Anterior cingulate cortex (tissue), 58 donors: ENCODE measurements at regions not wholly inside any gene's neighbourhood (a gene's known extent, or its start where the extent isn't known, plus 50 kb on each side); places are given as distances from the start of the nearest gene placed in this dataset.
A peak's percentile ranks its signal among the peaks of the same experiment; 100 is the strongest.
"Not testable (repeated sequence)": the region's sequence is repeated elsewhere in the genome, so short reads cannot be mapped to it uniquely, and the experiment has no call there.

Experiments
- DNase-seq, 58 donors: peaks; one replicate each; lab custom pipeline; 2025; lab: John Stamatoyannopoulos, UW

DNA sequence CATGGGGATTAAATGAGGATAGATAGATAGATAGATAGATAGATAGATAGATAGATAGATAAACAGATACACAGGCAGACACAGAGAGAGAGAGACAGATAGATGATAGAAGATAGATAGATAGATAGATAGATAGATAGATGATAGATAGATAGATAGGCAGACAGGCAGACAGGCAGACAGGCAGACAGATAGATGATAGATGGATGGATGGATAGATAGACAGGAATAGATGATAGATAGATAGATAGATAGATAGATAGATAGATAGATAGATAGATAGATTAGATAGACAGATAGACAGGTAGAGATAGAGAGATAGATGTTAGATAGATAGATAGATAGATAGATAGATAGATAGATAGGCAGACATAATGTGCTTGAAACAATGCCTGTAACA lies 137.3 kb downstream of the MED10 start:
- DNase-seq = not testable (repeated sequence)

DNA sequence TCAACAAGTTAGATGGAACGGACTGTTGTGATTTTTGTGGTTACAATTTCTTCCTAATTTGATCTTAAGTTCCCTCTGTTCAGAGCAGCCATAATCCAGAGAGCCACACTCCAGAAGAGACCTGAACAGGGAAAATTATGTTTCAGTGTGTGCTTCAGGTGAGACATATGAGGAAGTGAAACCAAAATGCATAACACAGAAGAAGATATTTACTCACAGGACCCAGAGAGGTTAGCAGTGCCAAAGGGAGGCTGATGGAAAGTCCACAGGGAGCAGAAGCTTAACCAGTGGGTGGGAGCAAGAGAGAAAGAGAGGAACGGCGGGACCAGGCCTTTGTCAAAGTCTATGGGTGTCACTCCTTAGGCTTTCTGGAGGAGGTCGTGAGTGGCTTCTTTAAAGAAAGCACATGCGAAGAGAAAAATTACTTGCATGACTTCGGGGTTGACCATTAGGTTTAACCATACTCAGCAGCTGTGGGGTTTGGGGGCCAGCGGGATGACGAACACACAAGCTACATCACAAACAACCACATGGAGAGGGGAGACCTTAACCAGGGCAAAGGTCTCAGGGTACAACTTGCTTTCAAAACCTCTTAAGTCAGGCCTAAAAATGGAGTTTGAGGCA lies 141.4 kb downstream of the MED10 start:
- no peak for DNase-seq

DNA sequence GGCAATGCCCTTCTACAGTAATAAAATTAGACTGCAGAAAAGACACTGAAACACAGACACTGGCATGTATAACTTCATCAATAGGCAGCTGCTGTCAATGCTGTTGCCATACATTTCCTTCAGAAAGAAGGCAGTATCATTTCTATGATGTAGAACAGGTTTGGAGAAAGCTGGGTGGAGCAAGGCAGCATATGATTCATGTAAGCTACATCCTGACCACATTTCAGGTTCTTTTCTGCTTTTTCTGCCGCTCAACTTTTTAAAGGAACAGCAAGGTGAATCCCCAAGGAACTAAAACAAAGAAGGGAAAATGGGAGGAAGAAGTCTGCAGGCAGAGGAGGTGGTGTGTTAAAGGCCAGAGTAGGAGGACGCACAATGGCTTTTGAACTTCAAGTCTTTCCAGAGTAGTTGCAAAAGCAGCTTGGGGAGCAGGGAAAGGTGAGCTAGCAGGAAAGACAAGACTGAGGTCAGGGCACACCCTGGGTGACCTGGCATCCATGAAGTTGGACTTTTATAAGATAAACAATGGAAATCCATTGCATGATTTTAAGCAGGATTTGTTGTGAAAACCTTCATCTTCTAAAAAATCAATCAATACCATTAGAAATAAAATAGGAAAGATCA lies 142.1 kb downstream of the MED10 start:
- no peak for DNase-seq

DNA sequence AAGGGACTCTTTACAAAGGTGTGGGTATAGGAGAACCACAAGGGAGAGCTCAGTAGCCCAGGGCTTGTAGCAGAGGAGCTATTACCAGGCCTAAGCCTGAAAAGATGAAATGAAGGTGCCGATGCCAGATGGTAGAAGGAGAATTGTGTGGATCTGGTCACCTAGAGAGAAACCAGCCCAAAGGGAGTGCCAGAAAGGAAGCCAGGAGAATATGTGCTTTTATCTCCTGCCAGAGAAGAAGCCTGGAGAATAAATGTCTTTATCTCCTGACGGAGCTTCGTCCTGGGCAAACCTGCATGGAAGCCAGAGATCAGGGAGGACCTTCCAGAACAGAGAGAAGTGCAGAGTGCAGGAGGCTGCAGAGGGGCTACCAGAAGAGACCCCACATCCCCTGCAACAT lies 142.6 kb downstream of the MED10 start:
- no peak for DNase-seq

DNA sequence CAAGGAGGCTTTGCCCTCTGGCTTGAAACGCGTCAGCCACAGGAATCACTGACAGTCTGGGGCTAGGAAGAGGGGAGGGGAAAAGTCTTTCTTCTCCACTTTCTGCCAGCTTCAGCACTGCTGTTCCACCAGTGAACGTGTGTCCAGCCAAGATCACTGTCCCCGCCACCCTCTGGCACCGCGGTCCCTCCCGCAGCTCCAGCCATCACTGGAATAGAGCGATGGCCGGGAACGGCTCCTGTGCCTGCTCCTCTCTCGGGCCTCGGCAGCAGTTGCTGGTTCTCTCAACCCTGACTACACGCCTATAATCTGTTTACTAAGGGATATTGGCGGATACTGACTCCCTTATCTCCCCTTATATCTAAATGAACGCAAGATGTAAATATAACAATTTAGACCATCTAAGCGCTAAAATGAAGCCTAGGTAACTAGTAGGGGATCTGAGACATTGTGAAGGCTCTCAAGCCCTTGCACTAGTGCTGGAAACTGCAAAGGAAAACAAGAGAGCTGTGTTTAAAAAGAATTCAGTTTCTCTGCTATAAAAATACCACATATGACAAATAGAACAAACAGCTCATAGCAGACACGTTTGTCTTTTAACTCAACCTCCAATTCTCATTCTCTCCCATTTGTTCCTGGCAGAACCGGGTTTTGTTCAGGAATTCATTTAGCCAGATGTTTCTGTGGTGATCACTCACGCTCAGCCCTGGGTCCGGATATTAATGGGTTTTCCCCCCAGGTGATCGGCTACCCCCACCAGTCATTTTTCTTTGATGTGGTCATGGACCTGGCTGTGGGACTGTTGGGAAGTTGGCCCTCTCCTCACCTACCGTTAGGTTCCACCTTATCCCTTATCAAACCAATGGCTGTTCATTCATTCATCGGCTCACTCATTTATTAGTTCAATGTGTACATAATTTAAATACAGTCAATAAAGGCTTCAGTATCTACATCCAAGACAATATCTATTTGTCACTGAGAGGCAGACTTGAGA lies 149.8 kb downstream of the MED10 start:
- DNase-seq = no peak

DNA sequence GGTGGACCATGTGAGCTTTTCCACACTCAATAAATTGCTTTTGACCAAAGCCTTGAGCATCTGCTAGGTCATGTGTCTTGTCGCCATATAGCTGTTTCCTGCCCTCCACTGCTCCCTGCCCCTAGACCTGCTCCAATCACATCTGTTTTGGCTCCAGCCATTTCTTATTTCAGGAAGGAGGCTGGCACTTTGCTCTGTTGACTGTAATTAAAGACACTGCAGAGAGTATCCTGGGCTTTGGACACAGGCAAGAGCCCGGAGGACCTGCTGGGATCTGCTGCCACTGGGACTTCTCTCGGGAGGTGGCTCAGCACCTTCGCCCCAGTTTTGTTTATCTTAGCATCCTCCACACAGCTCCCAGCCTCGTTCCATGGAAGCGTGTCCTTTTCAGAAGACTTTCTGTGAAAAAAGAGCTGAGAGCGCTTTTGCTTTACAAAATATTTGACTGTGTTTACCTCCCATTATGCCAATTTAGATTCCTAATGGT lies 153.2 kb downstream of the MED10 start:
- no peak for DNase-seq

DNA sequence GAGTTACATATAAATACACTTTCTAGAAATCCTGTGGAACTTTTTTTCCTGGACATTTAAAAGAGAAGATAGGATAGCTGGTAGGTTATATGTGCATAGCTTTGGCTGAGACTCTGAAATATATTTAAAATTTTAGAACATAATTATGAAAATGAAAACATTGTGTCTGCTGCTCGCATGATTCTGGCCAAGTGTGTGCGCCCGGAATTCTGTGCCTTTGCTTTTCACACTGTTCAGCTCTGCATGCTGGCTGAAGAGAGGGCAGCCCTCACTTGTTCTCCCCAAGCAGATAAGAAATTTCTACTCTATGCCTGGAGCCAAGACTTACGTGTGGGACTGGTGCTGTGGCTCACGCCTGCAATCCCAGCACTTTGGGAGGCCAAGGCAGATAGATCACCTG lies 153.9 kb downstream of the MED10 start:
- DNase-seq = no peak

DNA sequence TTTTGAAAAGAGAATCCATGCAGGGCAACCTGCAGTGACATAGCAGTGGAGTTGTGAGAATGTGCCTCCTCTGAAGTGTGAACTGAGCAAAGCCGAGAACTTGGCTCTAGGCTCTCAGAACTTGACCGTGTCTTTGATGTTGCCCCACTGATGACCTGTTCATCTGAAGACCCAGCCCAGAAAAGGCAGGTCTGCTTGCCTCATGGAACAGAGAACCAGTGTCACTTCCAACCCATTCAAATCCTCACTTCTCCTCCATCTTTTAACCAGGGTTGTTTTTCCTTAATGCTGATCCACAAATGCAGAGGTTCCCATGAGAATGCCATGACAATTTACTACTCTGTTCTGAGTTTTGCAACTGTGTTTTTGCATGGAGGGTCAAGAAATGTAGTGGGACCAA lies 155.4 kb downstream of the MED10 start:
- DNase-seq = no peak

DNA sequence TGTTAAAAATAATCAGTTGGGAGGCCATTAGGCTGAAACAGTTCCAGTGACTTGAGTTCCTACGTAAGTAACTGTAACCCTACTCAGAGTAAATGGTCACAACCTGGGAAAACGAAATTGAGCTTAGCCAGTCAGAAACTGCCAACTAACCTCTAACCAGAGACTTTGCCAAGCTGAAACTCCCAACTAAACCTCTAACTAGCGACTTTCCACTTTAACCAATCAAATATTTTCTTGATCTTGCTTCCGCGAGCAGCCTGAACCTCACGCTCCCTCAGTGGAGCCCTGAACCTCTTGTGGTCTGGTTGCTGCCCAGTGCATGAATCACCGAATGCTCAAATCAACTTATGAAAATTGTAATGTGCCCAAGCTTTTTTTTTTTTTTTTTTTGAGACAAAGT lies 156.2 kb downstream of the MED10 start:
- DNase-seq = no peak

DNA sequence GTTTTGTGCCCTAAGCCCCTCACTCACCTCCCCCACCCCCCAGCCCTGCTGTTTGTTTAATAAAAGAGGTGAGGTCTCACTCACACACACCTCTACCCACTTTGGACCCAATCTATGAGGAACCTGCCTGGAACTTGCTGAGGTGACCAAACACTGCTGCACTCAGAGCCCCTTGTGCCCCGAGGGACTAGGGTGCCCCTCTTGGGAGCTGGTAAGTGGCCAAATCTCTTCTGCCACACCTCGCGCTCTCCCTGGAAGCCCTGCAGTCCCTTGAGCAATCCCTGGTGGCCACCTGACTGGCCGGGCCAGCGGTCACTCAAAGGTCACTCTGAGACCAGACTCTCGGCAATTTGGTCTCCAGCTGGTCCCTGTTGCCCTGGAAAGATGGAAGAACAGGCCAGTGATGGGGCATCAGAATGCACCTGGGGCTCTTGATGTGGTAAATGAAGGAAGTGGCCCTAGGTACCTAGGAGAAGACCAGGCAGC lies 157.2 kb downstream of the MED10 start:
- no peak for DNase-seq

DNA sequence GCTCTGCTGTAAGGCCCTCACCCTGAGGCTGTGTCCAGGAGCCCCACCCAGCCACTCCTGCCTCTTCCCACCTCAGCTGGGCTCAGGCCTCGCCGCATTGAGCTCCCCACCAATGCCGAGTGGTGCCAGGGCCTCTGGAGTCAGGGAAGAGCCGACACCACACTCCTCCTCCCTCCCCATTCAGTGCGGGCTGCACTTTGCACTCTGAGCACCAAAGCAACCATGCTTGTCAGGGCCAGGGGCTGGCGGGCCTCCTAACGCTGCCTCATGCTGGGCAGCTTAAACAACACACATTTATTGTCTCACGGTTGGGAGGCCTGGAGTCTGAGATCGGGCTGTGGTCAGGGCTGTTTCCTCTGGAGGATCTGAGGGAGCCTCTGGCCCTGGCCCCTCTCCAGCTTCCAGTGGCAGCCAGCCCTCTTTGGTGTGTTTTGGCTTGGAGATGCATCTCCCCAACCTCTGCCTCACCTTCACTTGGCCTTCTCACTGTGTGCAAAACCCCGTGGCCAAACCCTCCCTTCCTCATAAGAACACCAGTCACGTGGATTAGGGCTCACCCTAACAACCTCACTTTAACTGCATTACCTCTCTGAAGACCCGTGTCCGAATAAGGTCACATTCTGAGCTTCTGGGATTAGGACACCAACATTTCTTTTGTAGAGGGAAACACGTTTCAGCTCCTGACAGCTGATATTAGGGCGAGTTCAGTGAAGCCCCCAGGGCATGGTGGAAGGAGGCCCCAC lies 157.8 kb downstream of the MED10 start:
- no peak for DNase-seq

DNA sequence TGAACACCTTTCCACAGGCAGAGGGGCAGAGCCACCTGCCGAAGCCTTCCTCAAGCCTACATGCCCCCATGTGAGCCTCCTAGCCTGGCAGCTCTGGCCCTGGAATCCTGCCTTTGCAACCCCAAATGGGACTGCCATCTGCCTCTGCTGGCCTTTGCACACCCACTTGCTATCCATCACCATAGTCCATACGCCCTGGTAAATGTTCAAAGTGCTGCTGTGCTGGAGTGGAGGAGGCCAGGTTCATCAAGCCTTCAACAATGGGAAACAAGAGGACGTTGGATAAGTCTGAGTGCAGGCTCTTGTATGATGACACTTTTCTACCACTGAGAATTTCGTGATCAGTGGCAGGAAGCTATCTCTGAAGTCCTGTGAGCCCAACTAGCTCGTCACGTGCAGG lies 159.8 kb downstream of the MED10 start:
- DNase-seq = no peak

DNA sequence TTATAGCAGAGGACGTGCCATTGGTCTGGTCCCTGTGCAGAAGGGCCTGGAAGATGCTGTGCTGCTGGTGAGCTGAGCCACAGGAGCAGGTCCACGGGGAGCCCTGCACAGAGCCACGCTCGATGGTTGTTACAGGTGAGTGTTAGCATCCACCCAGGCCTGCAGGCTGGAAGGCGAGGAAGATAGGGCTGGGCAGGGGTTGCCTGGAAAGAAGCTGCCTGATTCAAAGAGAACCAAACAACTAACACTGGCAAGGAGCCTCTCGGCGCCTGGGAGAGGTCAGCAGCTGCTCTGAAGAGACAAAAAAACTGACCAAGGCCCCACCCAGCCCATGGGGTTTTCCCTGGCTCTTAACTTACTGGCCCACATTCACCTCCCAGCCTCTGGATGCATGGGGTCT lies 160.2 kb downstream of the MED10 start:
- no peak for DNase-seq

DNA sequence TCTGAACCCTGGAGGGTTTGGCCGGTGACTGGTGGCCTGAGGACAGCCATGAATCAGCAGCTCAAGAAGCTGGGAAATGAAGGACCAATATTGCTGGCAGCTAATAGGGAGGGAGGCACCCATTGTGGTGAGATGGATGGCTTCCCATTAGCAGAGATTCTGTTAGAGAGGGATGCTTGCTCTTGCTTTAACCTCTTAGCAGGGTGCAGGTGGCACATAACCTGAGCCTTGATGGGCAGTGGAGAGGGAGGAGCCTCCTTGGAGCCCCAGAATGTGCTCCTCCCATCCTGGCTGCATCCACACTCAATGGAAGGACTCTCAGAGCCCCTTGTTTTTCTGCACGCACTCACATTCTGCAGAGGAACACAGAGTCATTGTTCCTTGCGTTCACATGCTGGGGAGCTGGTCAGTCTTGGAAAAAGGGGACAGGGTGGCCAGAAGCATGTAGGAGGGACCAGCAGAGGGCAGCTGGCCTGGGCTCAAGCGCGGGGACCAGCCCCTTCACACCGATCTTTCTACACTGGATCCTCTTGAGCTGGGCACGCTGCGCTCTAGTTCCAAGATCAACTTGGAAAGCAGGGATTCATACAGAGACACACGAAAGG lies 161.8 kb downstream of the MED10 start:
- DNase-seq = peak in 6 of 58 donors; percentile 11 to 38 (median 19)

DNA sequence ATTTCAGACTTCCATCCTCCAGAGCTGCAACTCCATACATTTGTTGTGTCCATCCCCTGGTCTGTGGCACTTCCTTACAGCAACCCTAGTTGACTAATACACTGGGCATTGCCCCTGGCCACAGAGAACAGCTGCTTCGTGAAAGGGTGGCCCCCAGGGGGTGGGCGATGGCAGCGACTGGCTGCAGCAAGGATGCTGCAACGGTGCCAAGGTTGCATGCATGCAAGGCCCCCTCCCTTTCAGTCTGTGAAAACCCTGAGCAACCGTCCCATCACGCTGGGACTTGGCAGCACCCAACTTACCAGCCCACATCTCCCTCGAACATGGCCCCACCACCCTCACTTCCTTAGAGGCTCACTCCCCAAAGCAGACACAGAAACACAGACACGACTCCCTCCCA lies 162.5 kb downstream of the MED10 start:
- DNase-seq = no peak

DNA sequence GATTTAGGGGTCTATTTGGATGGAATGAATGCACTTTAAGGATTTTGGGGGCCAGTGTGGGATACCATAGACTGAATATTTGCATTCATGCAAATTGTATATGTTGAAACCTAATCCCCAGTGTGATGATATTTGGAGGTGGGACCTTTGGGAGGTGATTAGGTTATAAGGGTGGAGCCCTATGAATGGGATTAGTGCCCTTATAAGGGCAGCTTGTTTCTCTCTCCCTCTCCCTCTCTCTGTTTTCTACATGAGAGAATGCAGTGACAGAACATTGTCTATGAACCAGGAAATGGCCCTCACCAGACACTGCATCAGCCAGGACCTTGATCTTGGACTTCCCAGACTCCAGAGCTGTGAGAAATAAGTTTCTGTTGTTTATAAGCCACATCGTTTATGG lies 166.1 kb downstream of the MED10 start:
- no peak for DNase-seq

DNA sequence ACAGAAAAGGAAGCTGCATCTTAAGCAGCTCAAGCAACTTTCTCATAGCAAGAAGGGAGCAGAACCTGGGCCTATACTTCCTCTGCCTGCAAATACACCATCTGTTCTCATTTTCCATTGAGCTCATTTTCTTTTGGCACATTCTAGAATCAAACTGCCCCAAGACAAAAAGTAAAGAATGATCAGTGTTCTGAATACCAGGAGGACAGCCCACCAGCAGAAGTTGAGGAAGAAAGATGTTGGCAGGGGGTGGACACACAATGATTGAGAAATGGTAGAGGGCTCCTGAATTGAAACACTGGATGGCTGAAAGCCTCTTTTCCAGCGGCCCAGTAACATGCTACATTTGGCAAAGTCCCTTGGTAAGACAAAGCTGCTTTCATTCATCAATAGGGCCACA lies 171.8 kb downstream of the MED10 start:
- no peak for DNase-seq

DNA sequence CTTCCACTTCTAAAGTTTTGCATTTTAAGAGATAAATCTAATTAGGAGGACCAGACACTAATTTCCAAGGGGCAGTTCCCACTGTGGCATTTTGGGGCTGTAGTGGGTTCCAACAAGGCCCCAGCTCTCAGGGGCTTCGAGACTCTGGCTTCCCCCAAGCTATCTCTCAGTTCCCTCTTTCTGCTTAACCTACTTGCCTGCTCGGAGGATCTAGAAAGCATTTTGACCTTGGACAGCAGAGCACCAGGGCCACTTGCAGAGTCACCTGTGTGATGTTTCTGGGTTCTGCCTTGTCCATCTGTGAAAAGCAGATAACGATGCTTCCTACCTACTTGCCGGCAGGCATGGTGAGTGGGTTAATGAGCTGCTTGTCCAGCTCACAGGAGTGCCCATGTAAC lies 175.4 kb downstream of the MED10 start:
- no peak for DNase-seq

DNA sequence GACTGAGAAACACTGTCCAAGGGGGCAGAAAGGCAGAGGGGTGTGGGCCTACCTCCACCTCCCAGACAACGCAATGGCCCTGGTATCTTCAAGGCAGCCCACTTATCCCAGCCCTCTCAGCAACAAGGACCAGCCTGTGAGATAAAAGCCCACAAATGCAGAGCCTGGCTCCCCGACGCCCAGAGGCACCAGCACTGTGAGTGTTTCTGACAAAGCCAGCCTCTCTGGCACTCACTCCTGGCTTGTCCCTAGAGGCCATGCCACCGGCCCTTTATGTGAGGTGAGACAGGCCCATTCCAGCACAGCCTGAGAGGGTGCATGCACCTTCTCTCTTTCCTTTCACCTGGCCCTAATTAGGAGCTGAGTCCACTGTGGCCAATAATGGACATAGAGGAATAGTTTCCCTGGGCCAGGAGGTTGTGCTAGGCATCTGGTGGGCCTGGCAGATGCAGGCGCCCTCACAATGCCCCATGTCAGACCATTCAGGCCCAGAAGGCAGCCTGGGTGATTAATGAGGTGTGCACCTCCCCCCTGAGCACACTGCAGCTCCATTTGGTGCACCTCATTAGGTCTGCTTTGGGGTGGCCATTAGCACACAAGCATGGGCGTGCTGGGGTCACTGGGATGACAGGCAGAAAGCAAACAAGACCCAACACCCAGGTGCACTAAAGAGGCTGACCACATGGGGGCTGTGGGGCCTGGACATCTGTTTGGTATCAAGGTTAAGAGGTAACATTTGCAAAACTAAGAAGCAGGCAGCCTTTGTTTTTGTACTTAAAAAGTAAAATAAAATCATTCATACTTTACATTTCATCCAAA lies 176.0 kb downstream of the MED10 start:
- DNase-seq = no peak
